Common myeloid progenitor, CD34-positive (primary cell): ENCODE measurements at regions not wholly inside any gene's neighbourhood (a gene's known extent, or its start where the extent isn't known, plus 50 kb on each side); places are given as distances from the start of the nearest gene placed in this dataset.

ENCODE experiments used
- CTCF ChIA-PET: fragments of 350-600 bp; sonication (Branson Sonifier 250); formaldehyde crosslinking; loops from one replicate; lab custom pipeline; 2021; ENCODE audit warnings: antibody characterized with exemption; lab: Charles Lee
- POLR2A ChIA-PET: fragments of 350-600 bp; sonication (Branson Sonifier 250); formaldehyde crosslinking; loops from one replicate; lab custom pipeline; 2021; ENCODE audit warnings: antibody characterized with exemption; lab: Charles Lee
- DNase-seq, 3 donors: peaks; one replicate each; pipeline versions ENCODE4 v3.0.0 to v3.0.0-alpha.2; 2013
- H3K27ac ChIP-seq, 2 experiments: 1 replicate in 1 of 2; 2 replicates in 1 of 2; pipeline ENCODE4 v1.7.0; 2013; ENCODE audit warnings: inconsistent platforms in 2 of 2, low read length in 2 of 2, mild to moderate bottlenecking in 2 of 2, low read depth in 1 of 2, moderate library complexity in 1 of 2; ENCODE audit not compliant: severe bottlenecking in 2 of 2, insufficient read depth in 1 of 2, poor library complexity in 1 of 2
- H3K27me3 ChIP-seq, 5 experiments: replicated peaks in 2 of 5; 1 replicate in 3 of 5; 2 replicates in 2 of 5; pipeline versions ENCODE4 v1.6.1 to v1.7.0; 2013; ENCODE audit warnings: low read length in 4 of 5, mild to moderate bottlenecking in 2 of 5, moderate library complexity in 2 of 5, inconsistent platforms in 1 of 5; ENCODE audit not compliant: insufficient read depth in 5 of 5, control insufficient read depth in 4 of 5
- H3K36me3 ChIP-seq, 4 experiments: 1 replicate in 2 of 4; 2 replicates in 2 of 4; pipeline versions ENCODE4 v1.6.1 to v1.7.0; 2013; ENCODE audit warnings: low read length in 3 of 4, control low read depth in 1 of 4, mild to moderate bottlenecking in 1 of 4; ENCODE audit not compliant: control insufficient read depth in 4 of 4, insufficient read depth in 4 of 4
- H3K4me1 ChIP-seq, 4 experiments: 1 replicate in 3 of 4; 2 replicates in 1 of 4; pipeline versions ENCODE4 v1.6.1 to v1.7.1; 2013; ENCODE audit warnings: low read length in 3 of 4, mild to moderate bottlenecking in 3 of 4, control low read depth in 1 of 4, inconsistent platforms in 1 of 4, moderate library complexity in 1 of 4; ENCODE audit not compliant: control insufficient read depth in 4 of 4, insufficient read depth in 4 of 4; ENCODE audit errors: control extremely low read depth in 1 of 4
- H3K4me3 ChIP-seq, 7 experiments: 1 replicate in 4 of 7; 2 replicates in 3 of 7; pipeline versions ENCODE4 v1.5.1 to v1.7.0; 2013; ENCODE audit warnings: mild to moderate bottlenecking in 7 of 7, low read length in 6 of 7, moderate library complexity in 6 of 7, inconsistent platforms in 2 of 7, low read depth in 2 of 7, control low read depth in 1 of 7; ENCODE audit not compliant: insufficient read depth in 4 of 7, control insufficient read depth in 1 of 7; ENCODE audit errors: extremely low read depth in 1 of 7
- H3K9me3 ChIP-seq, 5 experiments: 1 replicate in 4 of 5; 2 replicates in 1 of 5; pipeline versions ENCODE4 v1.6.1 to v1.7.1; 2013; ENCODE audit warnings: low read length in 4 of 5, mild to moderate bottlenecking in 2 of 5, inconsistent platforms in 1 of 5, low read depth in 1 of 5, moderate library complexity in 1 of 5; ENCODE audit not compliant: control insufficient read depth in 4 of 5, insufficient read depth in 2 of 5; ENCODE audit errors: control extremely low read depth in 1 of 5
- WGBS: methylation state at CpG from one replicate; pipeline ENCODE4 v1.1.5; 2013; ENCODE audit not compliant: insufficient coverage; 5-methylcytosine and 5-hydroxymethylcytosine counted together

- Histone ChIP-seq H3K27ac (no peak overlapping the region), H3K4me1 (no peaks in the 10 kb centered on the region), H3K27me3 (no peaks in the 10 kb centered on the region), H3K36me3 (no peaks in the 10 kb centered on the region), H3K9me3 (no peaks in the 10 kb centered on the region), H3K4me3 (no peak overlapping the region)
- WGBS: no CpG with 5 or more reads among the region's 1 CpG
- POLR2A ChIA-PET: no interaction called here
- CTCF ChIA-PET: no interaction called here
- no peak for DNase-seq
These were observed 117.9 kb upstream of the GRIA4 start for GRCh38 chr11:105492010-105492409.

- POLR2A ChIA-PET: no interaction called here
These were observed 118.5 kb upstream of the GRIA4 start for GRCh38 chr11:105491394-105491793.

GRCh38 chr11:105490333-105490732, 119.5 kb upstream of the GRIA4 start:
- ChIA-PET CTCF (no interaction called here), POLR2A (no interaction called here)
- Histone ChIP-seq H3K27ac (no peak overlapping the region), H3K9me3 (no peaks in the 10 kb centered on the region), H3K27me3 (no peaks in the 10 kb centered on the region), H3K4me3 (no peak overlapping the region), H3K4me1 (no peaks in the 10 kb centered on the region), H3K36me3 (no peaks in the 10 kb centered on the region)
- no peak for DNase-seq
- WGBS: no CpG with 5 or more reads among the region's 1 CpG

More at GRCh38 chr11:105491394-105491793, 118.5 kb upstream of the GRIA4 start:
- CTCF ChIA-PET: no interaction called here
- Histone ChIP-seq H3K27ac (no peak overlapping the region), H3K36me3 (no peaks in the 10 kb centered on the region), H3K9me3 (no peaks in the 10 kb centered on the region), H3K4me1 (no peaks in the 10 kb centered on the region), H3K4me3 (no peak overlapping the region), H3K27me3 (no peaks in the 10 kb centered on the region)
- WGBS: no CpG with 5 or more reads among the region's 1 CpG
- DNase-seq: no peak

GRCh38 chr11:105489446-105489845, 120.4 kb upstream of the GRIA4 start:
- no peak for DNase-seq
- Histone ChIP-seq H3K9me3 (no peaks in the 10 kb centered on the region), H3K4me1 (no peaks in the 10 kb centered on the region), H3K27me3 (no peaks in the 10 kb centered on the region), H3K36me3 (no peaks in the 10 kb centered on the region), H3K27ac (no peak overlapping the region), H3K4me3 (no peak overlapping the region)
- ChIA-PET POLR2A (no interaction called here), CTCF (no interaction called here)
- 100% methylated on average over 3 of the region's 4 CpGs for WGBS

DNA sequence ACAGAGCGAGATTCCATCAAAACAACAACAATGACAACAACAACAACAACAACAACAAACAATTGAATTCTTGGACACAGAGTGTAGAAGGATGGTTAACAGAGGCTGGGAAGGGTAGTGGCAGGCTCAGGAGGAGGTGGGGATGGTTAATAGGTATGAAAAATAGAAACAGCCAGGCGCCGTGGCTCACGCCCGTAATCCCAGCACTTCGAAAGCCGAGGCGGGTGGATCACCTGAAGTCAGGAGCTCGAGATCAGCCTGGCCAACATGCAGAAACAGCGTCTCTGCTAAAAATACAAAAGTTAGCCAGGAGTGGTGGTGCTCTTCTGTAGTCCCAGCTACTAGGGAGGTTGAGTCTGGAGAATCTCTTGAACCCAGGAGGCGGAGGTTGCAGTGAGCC, 122.9 kb upstream of the GRIA4 start:
- Histone ChIP-seq H3K9me3 (no peaks in the 10 kb centered on the region), H3K27me3 (no peaks in the 10 kb centered on the region), H3K4me3 (no peak overlapping the region), H3K4me1 (no peaks in the 10 kb centered on the region), H3K36me3 (no peaks in the 10 kb centered on the region), H3K27ac (no peak overlapping the region)
- ChIA-PET CTCF (no interaction called here), POLR2A (no interaction called here)
- WGBS: 98% methylated on average over 8 of the region's 11 CpGs
- no peak for DNase-seq

DNA sequence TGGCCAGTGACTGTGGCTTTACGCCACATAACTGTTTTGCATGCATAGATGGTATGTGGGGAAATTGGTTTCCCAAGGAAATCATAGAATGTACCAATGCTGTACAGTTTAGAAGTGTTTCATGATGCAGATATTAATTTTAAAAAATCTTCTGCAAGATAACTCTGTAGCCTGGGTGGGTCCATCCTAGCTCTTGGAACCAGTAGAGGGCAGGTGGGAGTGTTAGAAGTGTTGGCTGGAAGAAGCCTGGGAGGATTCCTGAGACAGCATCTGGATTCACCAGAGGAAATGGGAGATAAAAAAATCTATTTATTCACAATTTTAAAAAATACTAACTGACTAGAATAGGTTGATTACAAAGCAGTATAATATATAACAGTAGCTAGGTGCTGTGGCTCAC, 139.9 kb upstream of the GRIA4 start:
- H3K27me3 ChIP-seq: no peaks in the 10 kb centered on the region
- no CpG with 5 or more reads among the region's 1 CpG for WGBS
- POLR2A ChIA-PET: no interaction called here
- CTCF ChIA-PET: no interaction called here
- no peak for DNase-seq
- H3K4me1 ChIP-seq: no peaks in the 10 kb centered on the region
- H3K9me3 ChIP-seq: no peaks in the 10 kb centered on the region
- no peak overlapping the region for H3K27ac ChIP-seq
- no peaks in the 10 kb centered on the region for H3K36me3 ChIP-seq
- H3K4me3 ChIP-seq: no peak overlapping the region

- H3K36me3 ChIP-seq: no peaks in the 10 kb centered on the region
- H3K27me3 ChIP-seq: no peaks in the 10 kb centered on the region
- no peak overlapping the region for H3K4me3 ChIP-seq
- no peak overlapping the region for H3K27ac ChIP-seq
- WGBS: no CpG with 5 or more reads among the region's 3 CpGs
- ChIA-PET POLR2A (interaction anchor here (0.5 kb wide), 1 partner anchor 1838 kb away, joined by 4 read pairs; no protein-coding TSS in a partner anchor), CTCF (no interaction called here)
- no peaks in the 10 kb centered on the region for H3K4me1 ChIP-seq
- DNase-seq: no peak
- H3K9me3 ChIP-seq: no peaks in the 10 kb centered on the region
These were observed 141.7 kb upstream of the GRIA4 start for GRCh38 chr11:105468154-105468553.
